ENCODE measurements at regions not wholly inside any gene's neighbourhood (a gene's known extent, or its start where the extent isn't known, plus 50 kb on each side); places are given as distances from the start of the nearest gene placed in this dataset.
"Not testable (repeated sequence)": the region's sequence is repeated elsewhere in the genome, so short reads cannot be mapped to it uniquely, and the experiment has no call there.

GRCh38 chr20:24418731-24419130, 50.7 kb upstream of the SYNDIG1 start:
- Histone ChIP-seq H3K36me3 (no peaks in the 10 kb centered on the region), H3K27me3 (no peaks in the 10 kb centered on the region), H3K4me1 (no peaks in the 10 kb centered on the region), H3K9me3 (no peaks in the 10 kb centered on the region), H3K4me3 (no peak overlapping the region), H3K27ac (no peak overlapping the region)
- intact Hi-C loops (cut with DNase I) = no loop called here
- 51 to 52% methylated on average over 2 of the region's 2 CpGs for WGBS, 2 donors
- ATAC-seq (no peak), FAIRE-seq (no peak), DNase-seq (no peak)
- TF ChIP-seq CTCF (IDR thresholded peaks at IDR 0.05) = no peak

- no peak for TF ChIP-seq CTCF (IDR thresholded peaks at IDR 0.05)
- Histone ChIP-seq H3K9me3 (no peaks in the 10 kb centered on the region), H3K4me1 (no peaks in the 10 kb centered on the region), H3K27ac (no peak overlapping the region), H3K27me3 (no peaks in the 10 kb centered on the region), H3K36me3 (no peaks in the 10 kb centered on the region), H3K4me3 (no peak overlapping the region)
- 63 to 77% methylated on average over 11 of the region's 11 CpGs for WGBS, 2 donors
- no peak for DNase-seq
- intact Hi-C loops (cut with DNase I) = no loop called here
- no peak for FAIRE-seq
- ATAC-seq = no peak
These were observed 51.9 kb upstream of the SYNDIG1 start for GRCh38 chr20:24417485-24417884.

GRCh38 chr20:24415444-24415843, 54.0 kb upstream of the SYNDIG1 start:
- 78 to 79% methylated on average over 7 of the region's 7 CpGs for WGBS, 2 donors
- intact Hi-C loops (cut with DNase I); H3K4me1 ChIP-seq; H3K4me3 ChIP-seq; DNase-seq; H3K36me3 ChIP-seq; FAIRE-seq; H3K9me3 ChIP-seq; H3K27me3 ChIP-seq; H3K27ac ChIP-seq; ATAC-seq: not testable (repeated sequence)

- Histone ChIP-seq H3K4me3 (no peak overlapping the region), H3K36me3 (no peaks in the 10 kb centered on the region), H3K9me3 (no peaks in the 10 kb centered on the region), H3K27ac (no peak overlapping the region), H3K27me3 (no peaks in the 10 kb centered on the region), H3K4me1 (no peaks in the 10 kb centered on the region)
- DNase-seq (no peak), ATAC-seq (no peak), FAIRE-seq (no peak)
- WGBS, 2 donors = 61 to 75% methylated on average over 6 of the region's 6 CpGs
- no peak for TF ChIP-seq CTCF (IDR thresholded peaks at IDR 0.05)
- intact Hi-C loops (cut with DNase I) = no loop called here
These were observed 57.6 kb upstream of the SYNDIG1 start for GRCh38 chr20:24411834-24412216.

- Histone ChIP-seq H3K27ac (no peak overlapping the region), H3K4me3 (no peak overlapping the region), H3K27me3 (no peaks in the 10 kb centered on the region), H3K4me1 (no peaks in the 10 kb centered on the region), H3K36me3 (no peaks in the 10 kb centered on the region), H3K9me3 (no peaks in the 10 kb centered on the region)
- ATAC-seq (no peak), FAIRE-seq (no peak), DNase-seq (no peak)
- intact Hi-C loops (cut with DNase I) = no loop called here
- TF ChIP-seq CTCF (IDR thresholded peaks at IDR 0.05) = no peak
- 68 to 77% methylated on average over 17 of the region's 17 CpGs for WGBS, 2 donors
These were observed 58.2 kb upstream of the SYNDIG1 start for GRCh38 chr20:24411003-24411833.
